Myocyte (in vitro differentiated cells): ENCODE measurements at regions not wholly inside any gene's neighbourhood (a gene's known extent, or its start where the extent isn't known, plus 50 kb on each side); places are given as distances from the start of the nearest gene placed in this dataset.
"Not testable (repeated sequence)": the region's sequence is repeated elsewhere in the genome, so short reads cannot be mapped to it uniquely, and the experiment has no call there.

Experiments
- DNase-seq: peaks from one replicate; pipeline ENCODE4 v3.0.0-alpha.2; 2012; ENCODE audit warnings: low read depth

- peak; percentile 46 for DNase-seq
These were observed 217.1 kb downstream of the MREG start for GRCh38 chr2:215796140-215796855.

GRCh38 chr2:215794829-215795546, 218.4 kb downstream of the MREG start:
- no peak for DNase-seq

- DNase-seq: peak; percentile 91
These were observed 219.4 kb downstream of the MREG start for GRCh38 chr2:215793747-215794595.

GRCh38 chr2:215791481-215791937, 221.8 kb downstream of the MREG start:
- no peak for DNase-seq

- peak; percentile 25 for DNase-seq
These were observed 222.6 kb downstream of the MREG start for GRCh38 chr2:215790523-215791421.

- DNase-seq: no peak
These were observed 225.7 kb downstream of the MREG start for GRCh38 chr2:215787565-215788178.

GRCh38 chr2:215787025-215787424, 226.3 kb downstream of the MREG start:
- DNase-seq: no peak

GRCh38 chr2:215784371-215784783, 229.0 kb downstream of the MREG start:
- DNase-seq: peak; percentile 61

- DNase-seq: not testable (repeated sequence)
These were observed 229.7 kb downstream of the MREG start for GRCh38 chr2:215783640-215784039.

GRCh38 chr2:215782965-215783364, 230.4 kb downstream of the MREG start:
- DNase-seq: no peak

GRCh38 chr2:215782295-215782694, 231.1 kb downstream of the MREG start:
- peak; percentile 71 for DNase-seq

- no peak for DNase-seq
These were observed 232.3 kb downstream of the MREG start for GRCh38 chr2:215780907-215781685.

GRCh38 chr2:215780313-215780712, 233.0 kb downstream of the MREG start:
- no peak for DNase-seq

GRCh38 chr2:215779912-215780311, 233.4 kb downstream of the MREG start:
- DNase-seq: no peak

- no peak for DNase-seq
These were observed 235.8 kb downstream of the MREG start for GRCh38 chr2:215777465-215778044.

GRCh38 chr2:215775106-215775505, 238.2 kb downstream of the MREG start:
- DNase-seq: no peak

- peak; percentile 82 for DNase-seq
These were observed 239.6 kb downstream of the MREG start for GRCh38 chr2:215773728-215774127.

GRCh38 chr2:215772634-215773563, 240.5 kb downstream of the MREG start:
- peak; percentile 35 for DNase-seq
